Pancreas (tissue), 10 donors: ENCODE measurements at regions not wholly inside any gene's neighbourhood (a gene's known extent, or its start where the extent isn't known, plus 50 kb on each side); places are given as distances from the start of the nearest gene placed in this dataset.

Source experiments
- ATAC-seq, 4 donors: fragments of 200-7000 bp; cut with Tn5 transposase; one replicate each; pipeline versions ENCODE4 v1.8.0 to v1.9.1; 2020; ENCODE audit warnings: mild to moderate bottlenecking in 4 of 4, moderate library complexity in 4 of 4
- DNase-seq, 6 donors: peaks; one replicate each; pipeline ENCODE4 v3.0.0-alpha.2; 2020
- FAIRE-seq: peaks from 2 replicates; lab custom pipeline; 2012; peaks lifted over from hg19 to GRCh38; lab: Jason Lieb, UNC
- H3K27ac ChIP-seq, 4 donors: fragments of 200-600 bp; sonication (generic); 1 replicate in 3 of 4; 2 replicates in 1 of 4; pipeline versions ENCODE4 v1.5.0 to v1.8.0; 2020
- H3K27me3 ChIP-seq, 4 donors: fragments of 200-600 bp; one replicate each; pipeline ENCODE4 v1.8.0; 2021
- H3K36me3 ChIP-seq, 3 donors: fragments of 200-600 bp; sonication (generic) in 1 of 3; one replicate each; pipeline versions ENCODE4 v1.5.0 to v1.8.0; 2020 to 2021
- H3K4me1 ChIP-seq, 3 donors: fragments of 200-600 bp; one replicate each; pipeline ENCODE4 v1.8.0; 2021
- H3K4me3 ChIP-seq, 4 donors: fragments of 200-600 bp; sonication (generic) in 2 of 4; one replicate each; pipeline versions ENCODE4 v1.5.0 to v1.8.0; 2020 to 2021
- H3K9me3 ChIP-seq, 4 donors: fragments of 200-600 bp; one replicate each; pipeline ENCODE4 v1.8.0; 2021
- CTCF ChIP-seq, 4 donors: fragments of 200-600 bp; sonication (generic) in 3 of 4; IDR thresholded peaks; one replicate each; pipeline versions ENCODE4 v1.5.0 to v1.8.0; 2021; ENCODE audit warnings: antibody characterized with exemption in 4 of 4
- WGBS, 2 donors: extraction: QIAGEN DNeasy Blood & Tissue Kit; methylation state at CpG; one replicate each; pipeline ENCODE4 v1.1.7; 2013; 5-methylcytosine and 5-hydroxymethylcytosine counted together
- intact Hi-C, 3 donors: fragments of 100-400 bp; cut with DNase I; formaldehyde crosslinking; loops; one replicate each; pipeline versions ENCODE4 v1.11.1 to v1.14.2; 2022
- donor health status: healthy with polysubstance abuse.
- donor health status: DM: no; HTN: no; CAD: no; lungs with moderate emphysema.
- donor health status: DM: no; HTN: no; CAD: no.
- donor health status: control.
- donor health status: control.
- donor health status: Bipolar disorder and iron deficiency.
- donor health status: DM: yes; HTN: yes; CAD: no.
- donor health status: DM: no; HTN: no; CAD: no.
- donor health status: DM: no; HTN: no; CAD: no.
- donor health status: DM: yes; HTN: yes; CAD: no.

- no peak overlapping the region for H3K27ac ChIP-seq
- ATAC-seq (no peak), DNase-seq (peak in 1 of 6 donors; percentile 31), FAIRE-seq (no peak)
- H3K36me3 ChIP-seq, result no peaks in the 10 kb centered on the region
- H3K4me1 ChIP-seq, result no peaks in the 10 kb centered on the region
- intact Hi-C loops, result no loop called here
- H3K27me3 ChIP-seq, result no peaks in the 10 kb centered on the region
- no peak for TF ChIP-seq CTCF (IDR thresholded peaks at IDR 0.05)
- H3K9me3 ChIP-seq, result no peaks in the 10 kb centered on the region
- 65 to 78% methylated on average over 18 of the region's 18 CpGs for WGBS, 2 donors
- H3K4me3 ChIP-seq, result no peak overlapping the region
Measured at GRCh38 chr1:4600615-4601460, 53.6 kb upstream of the AJAP1 start.

GRCh38 chr1:4601941-4602340, 52.5 kb upstream of the AJAP1 start:
- no peaks in the 10 kb centered on the region for H3K9me3 ChIP-seq
- 58 to 73% methylated on average over 4 of the region's 4 CpGs for WGBS, 2 donors
- peak in 1 of 6 donors; percentile 29 for DNase-seq
- H3K4me3 ChIP-seq, result no peak overlapping the region
- H3K36me3 ChIP-seq, result no peaks in the 10 kb centered on the region
- intact Hi-C loops, result no loop called here
- no peaks in the 10 kb centered on the region for H3K27me3 ChIP-seq
- no peak for FAIRE-seq
- no peak overlapping the region for H3K27ac ChIP-seq
- no peaks in the 10 kb centered on the region for H3K4me1 ChIP-seq
- no peak for ATAC-seq
- TF ChIP-seq CTCF (IDR thresholded peaks at IDR 0.05), result no peak

- WGBS, 2 donors, result 54 to 64% methylated on average over 17 of the region's 17 CpGs
- Histone ChIP-seq H3K9me3 (no peaks in the 10 kb centered on the region), H3K27me3 (no peaks in the 10 kb centered on the region), H3K27ac (no peak overlapping the region), H3K36me3 (no peaks in the 10 kb centered on the region), H3K4me1 (no peaks in the 10 kb centered on the region), H3K4me3 (no peak overlapping the region)
- TF ChIP-seq CTCF (IDR thresholded peaks at IDR 0.05), result no peak
- FAIRE-seq (no peak), ATAC-seq (no peak), DNase-seq (no peak)
- intact Hi-C loops, result no loop called here
Measured at GRCh38 chr1:4602462-4603294, 51.7 kb upstream of the AJAP1 start.

- ATAC-seq (no peak), DNase-seq (no peak), FAIRE-seq (no peak)
- Histone ChIP-seq H3K27ac (no peak overlapping the region), H3K4me3 (no peak overlapping the region), H3K9me3 (no peaks in the 10 kb centered on the region), H3K4me1 (no peaks in the 10 kb centered on the region), H3K36me3 (no peaks in the 10 kb centered on the region), H3K27me3 (no peaks in the 10 kb centered on the region)
- no peak for TF ChIP-seq CTCF (IDR thresholded peaks at IDR 0.05)
- intact Hi-C loops, result no loop called here
- WGBS, 2 donors, result 46 to 53% methylated on average over 16 of the region's 16 CpGs
Measured at GRCh38 chr1:4603295-4604110, 50.9 kb upstream of the AJAP1 start.
